C4-2B (cell line): ENCODE measurements at regions not wholly inside any gene's neighbourhood (a gene's known extent, or its start where the extent isn't known, plus 50 kb on each side); places are given as distances from the start of the nearest gene placed in this dataset.

Experiments used
- H3K27ac ChIP-seq: fragments of 450-650 bp; 2 replicates; pipeline ENCODE4 v1.5.1; 2017
- ZFX ChIP-seq: fragments of 450-650 bp; IDR thresholded peaks from 2 replicates; pipeline ENCODE4 v1.6.1; 2017
- TF ChIP-seq, protein P1 (sequence below): fragments of 450-650 bp; conservative IDR thresholded peaks from 2 replicates; pipeline ENCODE4 v1.5.1; 2017; ENCODE audit warnings: mild to moderate bottlenecking

DNA sequence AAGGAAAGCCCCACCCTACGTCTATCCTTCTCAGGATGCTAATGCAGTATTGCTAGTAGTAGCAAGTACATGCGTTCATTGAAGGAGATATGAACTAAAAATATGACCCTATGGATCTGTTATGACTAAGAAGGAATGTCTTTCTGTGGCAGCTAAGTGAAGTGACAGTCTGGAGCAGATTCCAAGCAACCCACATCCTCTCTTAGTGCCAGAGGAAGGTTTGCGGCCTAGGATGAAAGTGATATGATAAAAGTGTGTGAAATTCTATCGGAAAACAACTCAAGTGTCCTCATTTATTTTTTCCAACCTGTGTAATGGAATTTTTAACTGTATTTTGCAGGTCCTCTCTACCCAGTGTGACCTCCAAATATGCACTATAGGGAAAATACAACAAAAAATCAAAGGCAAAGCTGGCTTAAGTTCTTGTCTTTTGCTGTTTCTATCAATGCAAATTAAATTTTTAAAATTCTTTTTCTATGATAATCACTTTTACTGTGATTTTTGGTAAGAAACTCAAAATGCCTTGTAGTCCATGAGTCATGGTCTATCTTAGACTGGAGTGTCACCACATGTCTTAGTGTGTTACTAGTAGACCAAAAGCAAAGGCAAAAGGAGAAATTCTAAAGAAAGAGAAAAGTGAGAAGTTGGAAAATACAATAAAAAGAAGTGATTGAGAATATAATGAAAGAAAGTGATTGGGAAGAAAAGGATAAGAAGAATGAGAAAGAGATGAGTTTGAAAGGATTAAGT lies 161.2 kb upstream of the TMCO5A start:
- TF ChIP-seq, protein P1, sequence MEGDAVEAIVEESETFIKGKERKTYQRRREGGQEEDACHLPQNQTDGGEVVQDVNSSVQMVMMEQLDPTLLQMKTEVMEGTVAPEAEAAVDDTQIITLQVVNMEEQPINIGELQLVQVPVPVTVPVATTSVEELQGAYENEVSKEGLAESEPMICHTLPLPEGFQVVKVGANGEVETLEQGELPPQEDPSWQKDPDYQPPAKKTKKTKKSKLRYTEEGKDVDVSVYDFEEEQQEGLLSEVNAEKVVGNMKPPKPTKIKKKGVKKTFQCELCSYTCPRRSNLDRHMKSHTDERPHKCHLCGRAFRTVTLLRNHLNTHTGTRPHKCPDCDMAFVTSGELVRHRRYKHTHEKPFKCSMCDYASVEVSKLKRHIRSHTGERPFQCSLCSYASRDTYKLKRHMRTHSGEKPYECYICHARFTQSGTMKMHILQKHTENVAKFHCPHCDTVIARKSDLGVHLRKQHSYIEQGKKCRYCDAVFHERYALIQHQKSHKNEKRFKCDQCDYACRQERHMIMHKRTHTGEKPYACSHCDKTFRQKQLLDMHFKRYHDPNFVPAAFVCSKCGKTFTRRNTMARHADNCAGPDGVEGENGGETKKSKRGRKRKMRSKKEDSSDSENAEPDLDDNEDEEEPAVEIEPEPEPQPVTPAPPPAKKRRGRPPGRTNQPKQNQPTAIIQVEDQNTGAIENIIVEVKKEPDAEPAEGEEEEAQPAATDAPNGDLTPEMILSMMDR: no peak
- no peak for TF ChIP-seq ZFX
- H3K27ac ChIP-seq: no peak overlapping the region

DNA sequence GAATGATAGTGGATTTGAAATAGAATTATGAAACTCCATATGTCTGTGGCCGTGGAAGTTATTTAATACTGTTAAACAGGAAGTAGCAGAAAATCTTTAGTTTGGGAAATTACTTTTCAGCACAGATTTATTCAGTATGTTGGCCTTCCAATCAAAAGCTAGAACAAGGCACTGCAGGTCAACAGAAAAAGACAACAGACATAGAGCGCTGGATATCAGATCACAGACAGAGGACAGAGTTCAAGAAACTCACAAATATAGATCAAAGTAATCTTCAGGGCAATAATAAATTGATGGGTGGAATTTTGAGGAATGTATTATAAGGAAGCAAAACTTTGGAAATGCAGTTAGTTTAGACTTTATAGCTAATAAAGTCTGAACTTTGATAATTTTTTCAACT lies 159.5 kb upstream of the TMCO5A start:
- no peak overlapping the region for H3K27ac ChIP-seq
- TF ChIP-seq, protein P1: no peak
- no peak for TF ChIP-seq ZFX

DNA sequence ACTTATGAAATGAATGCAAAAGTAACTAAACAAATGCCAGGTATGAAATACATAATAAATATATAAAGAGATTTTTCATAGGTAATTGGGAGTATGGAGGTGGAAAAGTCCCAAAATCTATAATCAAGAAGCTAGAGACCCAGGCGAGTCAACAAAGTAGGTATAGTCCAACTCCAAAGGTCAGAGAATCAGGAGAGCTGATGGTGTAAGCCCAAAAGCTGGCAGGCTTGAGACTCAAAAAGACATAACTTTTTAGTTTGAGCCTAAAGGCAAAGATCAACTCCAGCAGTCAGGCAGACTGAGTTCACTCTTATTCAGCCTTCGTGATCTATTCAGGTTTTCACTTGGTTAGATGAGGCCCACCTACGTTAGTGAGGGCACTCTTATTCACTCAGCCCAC lies 157.4 kb upstream of the TMCO5A start:
- TF ChIP-seq ZFX: no peak
- TF ChIP-seq, protein P1: no peak

DNA sequence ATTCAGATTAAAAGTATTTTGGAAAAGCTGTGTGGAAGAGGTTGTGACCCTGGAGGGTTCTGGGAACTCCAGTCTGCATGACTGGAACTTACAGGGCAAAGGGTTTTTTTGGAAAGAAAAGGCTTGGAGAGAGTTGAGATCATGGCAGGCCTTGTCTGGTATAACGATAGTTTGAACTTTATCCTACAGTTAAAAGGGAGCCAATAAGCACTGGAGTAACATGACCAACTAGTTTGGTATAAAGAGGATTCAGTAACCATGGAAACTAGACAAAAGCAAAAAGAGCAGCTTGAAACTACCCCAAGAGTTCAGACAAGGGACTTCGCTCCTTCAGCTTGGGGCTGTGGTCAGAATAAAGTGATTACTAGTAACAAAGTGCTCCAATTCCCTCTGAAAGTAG lies 151.2 kb upstream of the TMCO5A start:
- H3K27ac ChIP-seq: no peak overlapping the region
- TF ChIP-seq, protein P1: no peak
- no peak for TF ChIP-seq ZFX

More for the DNA sequence above, 157.4 kb upstream of the TMCO5A start:
- no peak overlapping the region for H3K27ac ChIP-seq

DNA sequence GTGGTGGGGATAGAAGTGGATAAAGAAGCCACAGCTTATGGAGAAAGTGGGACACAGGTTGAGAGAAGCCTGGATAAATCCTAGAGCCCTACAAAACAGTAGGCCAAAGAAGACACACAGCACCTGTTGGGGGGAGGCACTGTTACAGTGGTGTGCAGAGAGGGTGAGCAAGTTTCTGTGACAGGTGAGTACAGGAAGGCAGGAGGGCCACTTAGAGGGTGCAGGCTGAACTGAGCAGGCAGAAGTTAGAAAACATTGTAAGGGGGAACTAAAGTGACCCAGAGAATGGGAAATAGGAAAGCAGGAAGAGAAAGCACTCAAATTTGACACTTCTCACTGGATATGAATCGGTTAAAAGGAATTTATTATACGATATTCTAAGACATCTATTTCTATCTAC lies 146.1 kb upstream of the TMCO5A start:
- no peak for TF ChIP-seq ZFX
- TF ChIP-seq, protein P1: no peak
- no peak overlapping the region for H3K27ac ChIP-seq

DNA sequence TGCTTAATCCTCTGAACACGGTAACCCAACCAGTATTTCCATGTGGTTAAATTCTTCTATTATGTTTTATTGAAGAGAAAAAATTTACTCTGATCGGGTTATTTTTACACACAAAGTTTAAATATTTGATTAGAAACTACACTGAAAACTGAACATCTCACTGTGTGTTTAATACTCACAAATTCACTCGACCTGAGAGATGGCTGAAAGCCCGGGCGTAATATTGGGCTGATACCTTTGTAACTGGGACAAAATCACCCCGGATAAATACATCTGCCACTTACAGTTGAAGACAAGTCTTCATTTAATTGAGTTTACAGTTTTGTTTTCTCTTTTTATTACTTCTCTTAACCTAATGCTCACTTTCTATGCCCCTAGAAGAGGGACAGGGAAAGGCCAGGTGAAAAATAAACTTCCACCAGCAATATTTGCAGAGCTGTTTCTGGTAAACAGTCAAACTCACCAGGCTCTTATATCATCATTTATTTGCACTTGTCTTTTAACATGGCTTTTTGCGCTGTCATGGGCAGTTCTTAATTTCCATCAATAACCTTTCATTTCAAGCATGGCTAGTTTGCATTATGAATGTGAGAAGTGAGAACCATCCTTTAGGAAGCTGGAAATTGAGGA lies 145.6 kb upstream of the TMCO5A start:
- no peak for TF ChIP-seq ZFX
- TF ChIP-seq, protein P1: no peak
- no peak overlapping the region for H3K27ac ChIP-seq

DNA sequence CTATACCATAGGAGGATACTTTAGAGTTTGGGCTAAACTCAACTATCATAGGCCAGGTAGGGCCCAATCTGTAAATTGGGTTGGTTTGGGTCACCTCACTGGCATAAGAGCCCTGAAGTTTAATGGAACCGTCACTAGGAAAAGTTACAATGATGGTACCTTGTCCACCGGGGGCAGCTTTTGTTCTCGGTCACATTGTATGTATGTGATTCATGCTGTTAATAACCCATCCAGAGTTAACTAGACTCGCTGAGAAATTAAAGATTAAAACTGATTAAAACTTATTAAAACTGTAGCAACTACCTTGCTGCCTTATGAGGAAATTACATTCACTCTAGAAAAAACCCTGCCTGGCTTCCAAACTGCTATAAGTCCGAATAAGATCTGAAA lies 145.0 kb upstream of the TMCO5A start:
- H3K27ac ChIP-seq: no peak overlapping the region
- TF ChIP-seq, protein P1: no peak
- no peak for TF ChIP-seq ZFX
